ENCODE measurements at regions not wholly inside any gene's neighbourhood (a gene's known extent, or its start where the extent isn't known, plus 50 kb on each side); places are given as distances from the start of the nearest gene placed in this dataset.

DNA sequence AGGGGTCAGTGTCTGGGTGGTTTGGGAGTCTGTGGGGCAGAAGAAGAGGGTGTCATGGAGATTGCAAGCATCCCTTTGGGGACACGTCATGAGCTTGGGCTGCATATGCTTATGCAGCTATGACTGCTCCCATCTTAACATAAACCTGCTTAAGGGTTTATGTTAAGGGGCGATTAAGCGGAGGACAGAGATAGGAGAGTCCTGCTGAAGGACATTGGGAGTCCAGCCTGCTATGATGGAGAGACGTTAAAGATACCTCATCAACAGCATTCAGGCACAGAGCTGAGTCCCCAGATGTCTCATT, 76.8 kb upstream of the AKR1E2 start:
- Mint-ChIP-seq H3K36me3 (no peaks in the 10 kb centered on the region), H3K9me3 (no peaks in the 10 kb centered on the region), H3K27ac (no peak overlapping the region), H3K4me3 (no peak overlapping the region), H3K4me1 (no peaks in the 10 kb centered on the region), H3K27me3 (peaks cover 13% of the 10 kb centered on the region in 2 donors)
- DNase-seq (no peak), ATAC-seq (replicated peaks) (no peak)

DNA sequence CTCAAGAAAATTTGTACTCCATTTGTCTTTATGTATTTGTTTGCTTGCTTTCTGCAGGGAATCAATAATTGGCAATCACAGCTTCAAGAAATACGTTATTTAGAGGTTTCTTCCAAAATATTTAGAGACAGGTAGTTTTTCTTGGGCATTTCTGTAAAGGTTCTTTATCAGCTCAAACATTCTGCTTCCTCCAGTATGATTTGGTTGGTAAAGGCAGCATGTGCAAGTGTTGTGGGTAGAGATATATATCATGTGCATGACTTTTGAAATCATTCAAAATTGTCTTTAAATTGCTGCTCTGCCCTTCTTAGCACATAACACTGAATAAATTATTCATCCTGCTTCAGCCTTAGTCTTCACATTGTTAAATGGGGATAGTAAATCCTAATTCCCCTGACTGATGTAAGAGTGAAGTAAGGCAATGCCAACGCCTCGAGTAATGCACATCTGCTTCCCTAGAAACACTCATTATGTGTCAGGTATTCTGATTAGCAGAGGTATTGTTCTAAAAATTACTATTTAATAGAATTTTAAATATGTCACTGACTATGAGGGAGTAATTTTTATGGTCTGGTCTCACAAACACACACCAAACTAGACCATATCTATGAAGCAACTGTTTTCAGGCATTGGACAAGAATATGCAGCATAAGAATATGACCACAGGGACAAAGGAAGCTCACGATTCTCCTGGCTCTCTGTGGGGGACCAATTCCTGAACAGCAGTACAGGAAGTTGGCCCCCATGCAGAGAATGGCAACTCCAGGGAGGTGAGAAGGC, 77.3 kb upstream of the AKR1E2 start:
- H3K9me3 Mint-ChIP-seq = peaks cover 0 to 4% of the 10 kb centered on the region in 2 donors
- H3K36me3 Mint-ChIP-seq = no peaks in the 10 kb centered on the region
- no peak overlapping the region for H3K27ac Mint-ChIP-seq
- DNase-seq = no peak
- no peak overlapping the region for H3K4me3 Mint-ChIP-seq
- H3K27me3 Mint-ChIP-seq = peaks cover 16% of the 10 kb centered on the region in 2 donors
- no peak for ATAC-seq (replicated peaks)
- no peaks in the 10 kb centered on the region for H3K4me1 Mint-ChIP-seq

DNA sequence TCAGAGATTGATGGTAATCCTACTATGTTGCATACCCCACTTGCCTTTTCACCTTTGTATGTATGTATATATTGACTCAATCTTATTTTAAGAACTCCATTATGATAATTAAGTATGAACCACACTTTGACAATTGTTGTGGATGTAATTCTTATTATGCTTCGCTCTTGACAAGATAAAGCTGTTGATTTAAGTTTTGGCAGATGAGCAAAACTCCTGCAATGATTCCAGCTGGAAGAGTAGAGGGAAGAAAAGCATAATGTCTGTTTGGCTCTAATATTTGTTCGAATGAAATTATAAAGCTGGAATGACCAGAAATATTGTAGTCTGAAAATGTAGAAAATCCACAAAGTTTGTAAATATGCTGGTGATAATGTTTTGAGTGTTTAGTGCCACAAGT, 83.8 kb upstream of the AKR1E2 start:
- Mint-ChIP-seq H3K4me3 (no peak overlapping the region), H3K9me3 (peaks cover 0 to 4% of the 10 kb centered on the region in 2 donors), H3K27ac (no peak overlapping the region), H3K27me3 (peaks cover 14 to 19% of the 10 kb centered on the region in 2 donors), H3K4me1 (no peaks in the 10 kb centered on the region), H3K36me3 (no peaks in the 10 kb centered on the region)
- ATAC-seq (replicated peaks) (no peak), DNase-seq (no peak)

DNA sequence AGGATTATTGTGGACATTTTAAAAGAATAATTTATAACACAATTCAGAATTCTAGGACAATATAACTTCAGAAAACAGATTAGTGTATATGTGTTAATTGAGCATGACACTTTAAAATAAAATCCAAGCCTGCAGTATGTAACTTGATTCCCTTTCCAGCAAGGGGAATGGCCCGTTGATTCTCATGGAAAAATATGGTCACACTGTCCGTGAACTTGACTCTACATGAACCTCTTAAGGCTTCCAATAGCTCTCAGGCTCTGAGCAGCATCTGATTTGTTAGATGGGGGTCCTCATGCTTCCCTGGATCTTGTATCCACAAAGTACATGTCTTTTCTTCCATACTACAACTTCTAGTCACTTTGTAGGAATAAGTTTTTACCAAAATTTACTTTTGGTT, 85.5 kb upstream of the AKR1E2 start:
- Mint-ChIP-seq H3K4me3 (no peak overlapping the region), H3K9me3 (peaks cover 0 to 4% of the 10 kb centered on the region in 2 donors), H3K27ac (no peak overlapping the region), H3K4me1 (no peaks in the 10 kb centered on the region), H3K36me3 (no peaks in the 10 kb centered on the region), H3K27me3 (peaks cover 20 to 23% of the 10 kb centered on the region in 2 donors)
- DNase-seq (no peak), ATAC-seq (replicated peaks) (no peak)

DNA sequence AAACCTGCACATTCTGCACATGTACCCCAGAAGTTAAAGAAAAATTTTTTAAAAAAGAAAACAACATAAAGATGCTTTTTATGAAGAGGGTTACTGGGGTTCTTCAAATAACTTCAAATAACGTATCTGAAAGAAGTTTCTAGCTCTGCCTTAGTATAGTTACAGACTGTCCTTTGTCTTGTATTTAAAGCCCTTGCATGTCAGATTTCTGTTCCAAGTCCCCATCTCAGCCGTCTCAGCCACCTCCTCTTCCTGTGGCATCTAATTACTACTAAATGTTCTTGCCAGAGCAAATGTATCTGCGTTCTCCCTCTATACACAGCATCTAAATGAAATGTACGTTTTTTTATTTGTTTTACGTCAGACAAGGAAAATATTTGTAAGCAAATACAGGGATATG, 89.4 kb upstream of the AKR1E2 start:
- Mint-ChIP-seq H3K9me3 (no peaks in the 10 kb centered on the region), H3K36me3 (no peaks in the 10 kb centered on the region), H3K4me3 (no peak overlapping the region), H3K4me1 (no peaks in the 10 kb centered on the region), H3K27me3 (peaks cover 9 to 12% of the 10 kb centered on the region in 2 donors), H3K27ac (no peak overlapping the region)
- no peak for ATAC-seq (replicated peaks)
- no peak for DNase-seq

DNA sequence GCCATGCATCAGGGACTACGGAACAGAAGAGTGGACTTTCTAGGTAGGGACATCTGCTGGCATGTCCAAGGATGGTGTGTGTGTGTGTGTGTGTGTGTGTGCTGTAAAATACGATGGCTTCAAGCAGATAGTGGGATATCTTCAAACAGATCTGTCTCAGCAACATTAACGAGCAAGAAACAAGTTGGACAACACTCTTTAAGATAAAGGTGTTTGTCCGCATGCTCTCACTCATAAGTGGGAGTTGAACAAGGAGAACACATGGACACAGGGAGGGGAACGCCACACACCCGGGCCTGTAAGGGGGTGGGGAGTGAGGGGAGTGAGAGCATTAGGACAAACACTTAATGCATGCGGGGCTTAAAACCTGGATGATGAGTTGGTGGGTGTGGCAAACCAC, 89.8 kb upstream of the AKR1E2 start:
- no peak for DNase-seq

DNA sequence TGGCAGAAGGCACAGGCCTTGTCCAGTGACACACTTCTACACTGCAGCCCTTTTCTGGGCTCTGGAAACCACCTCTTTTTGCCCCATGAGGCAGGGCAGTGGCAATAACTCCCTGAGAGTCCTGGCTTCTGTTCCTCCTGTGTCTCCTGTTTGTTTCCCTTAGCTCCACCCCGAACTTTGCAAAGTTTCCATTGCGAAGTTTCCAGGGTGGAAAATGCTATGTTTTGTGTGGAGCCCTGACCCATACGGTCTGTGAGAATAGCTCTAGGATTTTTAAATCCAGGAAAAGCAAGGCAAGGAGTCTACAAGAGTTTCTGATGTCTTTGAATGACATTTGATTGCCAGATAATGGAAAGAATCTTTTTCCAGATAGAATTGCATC, 92.2 kb upstream of the AKR1E2 start:
- H3K27me3 Mint-ChIP-seq = peaks cover 9 to 11% of the 10 kb centered on the region in 2 donors
- ATAC-seq (replicated peaks) = no peak
- no peaks in the 10 kb centered on the region for H3K9me3 Mint-ChIP-seq
- no peak overlapping the region for H3K27ac Mint-ChIP-seq
- no peak overlapping the region for H3K4me3 Mint-ChIP-seq
- no peak for DNase-seq
- H3K36me3 Mint-ChIP-seq = no peaks in the 10 kb centered on the region
- H3K4me1 Mint-ChIP-seq = no peaks in the 10 kb centered on the region

More for the DNA sequence above, 89.8 kb upstream of the AKR1E2 start:
- no peaks in the 10 kb centered on the region for H3K9me3 Mint-ChIP-seq
- no peak overlapping the region for H3K4me3 Mint-ChIP-seq
- no peaks in the 10 kb centered on the region for H3K4me1 Mint-ChIP-seq
- no peak overlapping the region for H3K27ac Mint-ChIP-seq
- ATAC-seq (replicated peaks) = no peak
- H3K36me3 Mint-ChIP-seq = no peaks in the 10 kb centered on the region
- H3K27me3 Mint-ChIP-seq = peaks cover 9 to 12% of the 10 kb centered on the region in 2 donors

DNA sequence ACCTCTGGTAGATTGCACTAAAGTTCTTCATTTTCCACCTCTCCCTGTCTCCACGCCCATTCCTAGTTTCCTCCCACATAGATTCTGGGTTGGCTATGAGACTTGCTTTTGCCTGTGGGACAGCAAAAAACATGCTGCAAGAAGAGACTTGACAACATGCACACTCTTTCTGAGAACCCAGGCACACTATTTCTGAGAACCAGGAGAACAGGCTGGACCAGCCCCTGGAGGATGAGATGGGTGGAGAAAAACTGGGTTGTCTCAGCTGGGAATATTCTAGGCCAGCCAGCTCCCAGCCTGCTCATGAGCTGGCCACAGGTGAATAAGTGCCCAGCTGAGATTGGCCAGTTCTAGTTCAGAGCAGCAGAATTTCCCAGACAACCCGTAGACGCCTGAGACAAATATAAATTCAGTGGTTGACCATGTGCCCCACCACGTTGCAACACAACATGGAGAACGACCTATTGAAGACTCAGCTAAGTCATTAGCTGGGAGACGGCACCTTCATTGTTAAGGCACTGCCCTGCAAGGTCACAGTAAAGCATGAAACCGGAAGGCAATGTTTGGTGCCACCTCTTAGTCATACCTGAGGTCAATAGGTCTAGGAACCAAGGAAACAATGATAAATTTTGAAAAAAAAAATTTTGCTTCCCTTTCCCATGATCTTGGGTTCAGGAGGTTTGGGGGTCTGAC, 92.7 kb upstream of the AKR1E2 start:
- DNase-seq (no peak), ATAC-seq (replicated peaks) (no peak)
- Mint-ChIP-seq H3K27ac (no peak overlapping the region), H3K9me3 (no peaks in the 10 kb centered on the region), H3K27me3 (peaks cover 5 to 6% of the 10 kb centered on the region in 2 donors), H3K4me1 (no peaks in the 10 kb centered on the region), H3K4me3 (no peak overlapping the region), H3K36me3 (no peaks in the 10 kb centered on the region)

DNA sequence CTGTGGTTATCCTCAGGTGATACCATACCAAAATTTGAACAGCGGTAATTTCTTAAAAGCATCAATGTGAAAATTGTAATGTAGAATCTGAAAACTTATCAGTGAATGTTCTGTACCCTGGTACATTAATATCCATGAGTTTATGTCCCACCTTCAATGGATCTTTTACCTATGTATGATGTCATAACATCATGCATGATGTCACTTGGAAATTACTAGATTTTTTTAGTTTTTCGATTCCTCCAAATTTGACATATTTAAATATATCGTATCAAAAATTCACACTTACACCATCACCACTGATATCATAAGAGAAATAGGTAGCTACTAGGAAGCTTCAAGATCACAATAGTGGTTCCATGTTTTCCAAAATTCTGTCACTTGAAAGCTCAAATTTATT, 95.0 kb upstream of the AKR1E2 start:
- ATAC-seq (replicated peaks) (no peak), DNase-seq (no peak)
- no peak overlapping the region for H3K4me3 Mint-ChIP-seq
- H3K27me3 Mint-ChIP-seq = peaks cover 2% of the 10 kb centered on the region in 2 donors
- H3K9me3 Mint-ChIP-seq = no peaks in the 10 kb centered on the region
- H3K4me1 Mint-ChIP-seq = no peaks in the 10 kb centered on the region
- H3K36me3 Mint-ChIP-seq = no peaks in the 10 kb centered on the region
- H3K27ac Mint-ChIP-seq = no peak overlapping the region

DNA sequence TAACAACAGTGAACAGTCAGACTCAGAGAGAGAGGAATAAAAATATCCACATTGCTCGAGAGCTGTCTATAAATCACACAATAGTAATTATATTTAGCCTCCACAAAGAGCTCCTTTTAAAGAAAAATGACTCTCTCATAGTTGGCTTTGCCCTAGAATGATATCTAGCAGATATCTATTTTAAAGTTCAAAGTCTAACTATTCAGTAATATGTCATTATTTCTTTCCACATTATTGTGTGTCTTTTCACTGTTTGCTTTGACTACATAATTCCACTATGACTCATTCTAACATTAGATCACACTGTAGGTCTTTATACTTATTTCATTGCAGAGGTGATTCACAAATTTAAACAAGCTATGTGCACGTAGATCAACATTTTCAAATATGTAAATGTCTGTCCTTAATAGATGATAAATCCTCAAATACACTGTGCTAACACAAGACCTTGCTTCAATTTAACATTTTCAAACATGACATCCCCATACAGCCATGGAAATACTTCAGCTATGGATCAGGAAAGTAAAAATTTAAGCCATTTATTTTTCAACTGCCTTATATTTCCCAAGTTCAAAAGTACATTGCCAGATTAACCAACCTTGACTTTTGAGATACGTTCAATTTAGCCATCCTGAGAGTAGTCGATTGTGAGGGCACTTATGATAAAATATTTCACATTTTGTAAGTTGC, 99.9 kb upstream of the AKR1E2 start:
- no peak for ATAC-seq (replicated peaks)

DNA sequence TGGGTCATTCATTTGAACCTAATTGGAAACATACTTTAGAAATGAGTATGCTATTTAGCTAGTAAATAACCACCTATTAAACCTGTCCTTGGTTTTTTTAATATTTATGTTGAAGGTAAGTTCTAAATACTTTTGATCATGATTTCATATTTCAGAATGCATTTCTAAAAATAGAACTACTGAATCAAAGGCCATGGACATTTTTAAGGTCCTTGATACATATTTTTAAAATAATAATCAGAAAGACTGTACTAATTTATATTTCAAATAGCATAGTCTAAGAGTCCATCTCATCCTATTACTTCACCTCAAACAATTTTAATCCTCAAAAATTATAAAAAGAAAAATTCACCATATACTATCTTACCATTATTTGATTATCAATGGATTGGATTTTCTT, 102.1 kb upstream of the AKR1E2 start:
- H3K4me1 Mint-ChIP-seq = peaks cover 0 to 1% of the 10 kb centered on the region in 2 donors
- H3K27ac Mint-ChIP-seq = no peak overlapping the region
- H3K36me3 Mint-ChIP-seq = no peaks in the 10 kb centered on the region
- H3K4me3 Mint-ChIP-seq = no peak overlapping the region
- no peaks in the 10 kb centered on the region for H3K9me3 Mint-ChIP-seq
- H3K27me3 Mint-ChIP-seq = no peaks in the 10 kb centered on the region
- no peak for ATAC-seq (replicated peaks)
- DNase-seq = no peak

More for the DNA sequence above, 99.9 kb upstream of the AKR1E2 start:
- H3K4me3 Mint-ChIP-seq = no peak overlapping the region
- no peak for DNase-seq
- peaks cover 0 to 1% of the 10 kb centered on the region in 2 donors for H3K4me1 Mint-ChIP-seq
- no peaks in the 10 kb centered on the region for H3K9me3 Mint-ChIP-seq
- no peaks in the 10 kb centered on the region for H3K27me3 Mint-ChIP-seq
- H3K36me3 Mint-ChIP-seq = no peaks in the 10 kb centered on the region
- no peak overlapping the region for H3K27ac Mint-ChIP-seq

DNA sequence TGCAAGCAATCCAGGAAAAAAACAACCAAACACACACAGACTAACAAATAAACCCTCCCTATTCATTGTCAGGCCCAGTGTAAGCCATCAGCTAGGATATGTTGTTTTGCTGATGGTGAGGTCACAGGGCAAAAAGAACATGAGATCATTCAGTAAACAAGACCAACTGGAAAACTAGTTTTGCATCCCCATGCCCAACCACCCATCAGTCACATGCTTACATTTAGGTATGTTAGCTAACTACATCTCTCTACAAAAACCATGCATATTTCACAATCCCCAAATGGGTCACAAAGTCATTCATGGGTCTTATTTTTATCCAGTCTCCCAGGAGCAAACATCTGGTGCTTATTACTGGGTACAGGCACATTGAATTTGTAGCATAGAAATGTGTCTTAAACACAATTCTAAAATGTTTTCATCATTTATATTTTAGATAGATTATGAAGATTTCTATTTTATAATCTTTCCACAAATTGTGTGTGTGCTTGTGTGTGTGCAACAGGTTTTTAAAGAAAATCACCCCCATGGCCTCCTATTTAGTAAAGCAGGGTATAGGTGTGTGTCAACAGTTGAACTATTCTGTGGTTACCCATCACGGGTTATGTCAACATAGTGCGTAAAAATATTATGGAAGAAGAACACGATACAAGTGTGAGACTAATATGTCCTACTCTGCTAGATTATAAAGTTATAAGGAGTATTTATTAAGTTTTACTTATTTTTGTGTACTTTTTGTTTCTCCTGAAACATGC, 103.8 kb upstream of the AKR1E2 start:
- Mint-ChIP-seq H3K27ac (no peak overlapping the region), H3K9me3 (no peaks in the 10 kb centered on the region)
- DNase-seq = no peak

DNA sequence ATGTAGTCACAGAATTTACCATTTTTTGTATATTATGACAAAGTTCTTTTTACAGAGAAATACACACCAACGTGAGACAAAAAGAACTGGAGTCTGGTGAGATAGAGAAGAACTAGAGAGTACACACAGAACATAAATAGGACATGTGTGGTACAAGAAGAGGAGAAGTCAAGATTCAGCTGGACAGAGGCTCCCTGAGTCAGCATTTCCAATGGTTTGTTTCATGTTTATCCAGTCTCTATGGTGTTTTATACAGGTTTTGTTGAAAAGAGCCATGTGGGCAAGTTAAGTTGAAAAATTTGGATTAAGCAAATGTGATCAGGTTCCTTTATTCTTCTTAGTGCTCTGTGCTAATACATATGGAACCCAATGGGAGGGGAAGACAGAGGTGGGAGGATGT, 105.5 kb upstream of the AKR1E2 start:
- ATAC-seq (replicated peaks) (no peak), DNase-seq (no peak)
- Mint-ChIP-seq H3K27me3 (no peaks in the 10 kb centered on the region), H3K4me1 (peaks cover 0 to 1% of the 10 kb centered on the region in 2 donors), H3K36me3 (no peaks in the 10 kb centered on the region), H3K27ac (no peak overlapping the region), H3K9me3 (no peaks in the 10 kb centered on the region), H3K4me3 (no peak overlapping the region)

More for the DNA sequence above, 103.8 kb upstream of the AKR1E2 start:
- no peak for ATAC-seq (replicated peaks)
- H3K27me3 Mint-ChIP-seq = no peaks in the 10 kb centered on the region
- H3K4me1 Mint-ChIP-seq = peaks cover 0 to 1% of the 10 kb centered on the region in 2 donors
- no peaks in the 10 kb centered on the region for H3K36me3 Mint-ChIP-seq
- H3K4me3 Mint-ChIP-seq = no peak overlapping the region

DNA sequence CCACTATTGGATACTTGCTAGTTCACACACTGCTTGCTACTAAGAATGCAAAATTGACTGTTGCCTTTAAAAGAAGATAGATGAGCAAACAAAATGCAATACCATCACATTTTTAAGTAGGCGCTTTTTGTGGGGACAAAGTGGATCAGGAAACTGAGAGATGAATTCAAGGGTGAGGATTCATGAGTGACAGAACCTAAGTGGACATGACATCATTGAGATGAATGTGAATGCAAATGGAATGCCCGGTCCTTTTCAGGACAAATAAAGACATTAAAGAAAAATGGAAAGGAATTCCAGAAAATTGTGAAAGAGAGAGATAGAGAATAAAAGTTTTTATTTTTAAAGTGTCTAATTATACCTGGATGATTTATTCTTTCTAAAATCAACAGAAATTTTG, 106.3 kb upstream of the AKR1E2 start:
- Mint-ChIP-seq H3K4me1 (peaks cover 0 to 1% of the 10 kb centered on the region in 2 donors), H3K9me3 (no peaks in the 10 kb centered on the region), H3K36me3 (no peaks in the 10 kb centered on the region), H3K27ac (no peak overlapping the region), H3K4me3 (no peak overlapping the region), H3K27me3 (peaks cover 0 to 5% of the 10 kb centered on the region in 2 donors)
- ATAC-seq (replicated peaks) (no peak), DNase-seq (no peak)
